Fibroblast of the aortic adventitia (primary cell): ENCODE measurements at regions not wholly inside any gene's neighbourhood (a gene's known extent, or its start where the extent isn't known, plus 50 kb on each side); places are given as distances from the start of the nearest gene placed in this dataset.

Source experiments
- DNase-seq: peaks from one replicate; pipeline ENCODE4 v3.0.0-alpha.2; 2010; ENCODE audit warnings: low read depth
- H3K4me3 ChIP-seq: 2 replicates; pipeline ENCODE4 v1.5.1; 2011; ENCODE audit warnings: low read depth, mild to moderate bottlenecking, control low read depth, low read length, moderate library complexity
- CTCF ChIP-seq: IDR thresholded peaks from 2 replicates; pipeline ENCODE4 v1.5.1; 2011; ENCODE audit warnings: mild to moderate bottlenecking, low read length, control low read depth, inconsistent platforms; ENCODE audit not compliant: insufficient read depth

- DNase-seq = no peak
- no peak overlapping the region for H3K4me3 ChIP-seq
- no peak for TF ChIP-seq CTCF
Observed at GRCh38 chr17:12579288-12579687, 86.4 kb upstream of the MYOCD start.

GRCh38 chr17:12580640-12581039 lies 85.0 kb upstream of the MYOCD start:
- no peak for TF ChIP-seq CTCF
- no peak overlapping the region for H3K4me3 ChIP-seq
- DNase-seq = no peak

GRCh38 chr17:12584727-12585126 lies 81.0 kb upstream of the MYOCD start:
- no peak for DNase-seq
- TF ChIP-seq CTCF = no peak
- H3K4me3 ChIP-seq = no peak overlapping the region

GRCh38 chr17:12588531-12588930 lies 77.2 kb upstream of the MYOCD start:
- no peak overlapping the region for H3K4me3 ChIP-seq
- no peak for TF ChIP-seq CTCF
- DNase-seq = no peak

- no peak for TF ChIP-seq CTCF
- DNase-seq = no peak
- H3K4me3 ChIP-seq = no peak overlapping the region
Observed at GRCh38 chr17:12590417-12590816, 75.3 kb upstream of the MYOCD start.

- no peak overlapping the region for H3K4me3 ChIP-seq
- no peak for TF ChIP-seq CTCF
- DNase-seq = no peak
Observed at GRCh38 chr17:12591021-12591735, 74.5 kb upstream of the MYOCD start.

- no peak for TF ChIP-seq CTCF
- H3K4me3 ChIP-seq = no peak overlapping the region
- DNase-seq = no peak
Observed at GRCh38 chr17:12592941-12593340, 72.7 kb upstream of the MYOCD start.
